DMS 273 (cell line): ENCODE measurements at regions not wholly inside any gene's neighbourhood (a gene's known extent, or its start where the extent isn't known, plus 50 kb on each side); places are given as distances from the start of the nearest gene placed in this dataset.

Experiments
- DNase-seq: peaks from one replicate; lab custom pipeline; 2025; ENCODE audit not compliant: unreplicated experiment; lab: John Stamatoyannopoulos, UW

DNA sequence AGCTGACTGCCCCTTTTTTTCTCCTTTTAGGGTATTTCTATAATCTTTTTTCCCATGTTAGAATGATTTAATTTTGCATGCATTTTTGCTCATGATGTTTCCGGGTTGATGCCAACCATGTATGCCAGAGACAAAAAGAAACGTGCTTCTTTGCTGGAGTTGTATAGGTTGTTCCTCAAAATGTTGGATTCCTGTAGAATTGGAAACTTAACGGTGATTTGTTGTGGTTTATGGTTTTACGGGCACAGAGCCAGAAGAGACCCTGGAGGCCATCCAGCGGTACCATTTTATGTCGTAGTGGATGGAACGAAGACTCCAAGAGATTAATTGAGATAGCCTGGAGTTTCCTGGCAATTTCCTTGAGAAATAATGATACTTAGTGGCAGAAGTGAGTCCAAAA, 481.5 kb upstream of the RGMA start:
- no peak for DNase-seq

DNA sequence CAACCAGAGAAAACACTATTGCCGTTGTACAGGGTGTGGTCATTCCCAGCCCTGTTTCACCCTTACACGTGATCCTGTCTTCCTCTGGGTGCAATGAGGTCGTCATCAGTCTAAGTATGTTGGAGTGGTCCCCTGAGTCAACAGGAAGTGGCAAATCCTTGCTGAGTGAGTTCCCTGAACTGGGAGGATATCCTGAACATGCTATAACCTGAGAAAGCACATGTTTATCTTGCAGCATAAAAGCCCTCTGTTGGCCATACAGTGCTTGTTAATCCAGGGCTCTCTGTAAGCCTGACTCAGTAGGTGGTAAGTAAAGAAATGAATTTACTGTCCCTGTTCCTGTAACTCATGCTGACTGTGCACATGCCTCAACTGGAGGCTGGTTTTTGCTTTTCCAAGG, 477.8 kb upstream of the RGMA start:
- DNase-seq: no peak

DNA sequence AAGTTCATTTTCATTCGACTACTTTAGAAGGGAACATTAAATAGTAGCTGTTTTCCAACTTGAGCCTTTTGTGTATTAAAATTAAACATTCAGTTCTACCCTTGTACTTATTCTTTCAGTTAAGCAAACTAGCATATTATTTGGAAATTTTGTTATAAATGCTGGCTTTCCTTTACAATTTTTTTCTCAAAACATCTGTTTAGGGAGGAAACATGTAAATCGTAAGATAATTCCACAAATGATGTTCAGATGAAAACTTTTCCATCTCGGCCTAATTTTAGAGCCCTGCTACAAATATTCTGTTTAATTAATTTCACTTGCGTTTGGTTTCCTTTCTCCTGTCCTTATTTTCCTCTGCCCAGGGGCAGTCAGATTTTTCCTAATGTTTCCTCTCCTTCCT, 476.2 kb upstream of the RGMA start:
- no peak for DNase-seq

DNA sequence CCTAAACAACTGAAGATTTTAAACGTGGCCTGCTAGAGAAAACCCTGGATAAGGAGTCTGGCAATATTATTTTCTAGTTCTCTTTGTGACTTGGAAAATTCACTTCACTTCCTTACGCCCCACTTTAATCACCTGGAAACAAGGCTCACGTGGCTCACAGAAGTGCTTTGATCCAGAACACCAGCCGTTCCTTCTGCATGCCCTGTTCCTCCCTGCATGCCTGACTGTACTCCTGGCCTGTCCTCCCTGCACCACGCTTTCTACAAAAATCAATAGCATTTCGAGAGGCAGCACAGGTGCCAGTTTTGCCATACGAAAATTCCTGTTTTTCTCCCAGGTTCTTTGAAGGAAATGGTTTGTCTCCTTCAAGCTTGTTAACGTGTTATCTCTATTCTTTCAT, 474.2 kb upstream of the RGMA start:
- no peak for DNase-seq

DNA sequence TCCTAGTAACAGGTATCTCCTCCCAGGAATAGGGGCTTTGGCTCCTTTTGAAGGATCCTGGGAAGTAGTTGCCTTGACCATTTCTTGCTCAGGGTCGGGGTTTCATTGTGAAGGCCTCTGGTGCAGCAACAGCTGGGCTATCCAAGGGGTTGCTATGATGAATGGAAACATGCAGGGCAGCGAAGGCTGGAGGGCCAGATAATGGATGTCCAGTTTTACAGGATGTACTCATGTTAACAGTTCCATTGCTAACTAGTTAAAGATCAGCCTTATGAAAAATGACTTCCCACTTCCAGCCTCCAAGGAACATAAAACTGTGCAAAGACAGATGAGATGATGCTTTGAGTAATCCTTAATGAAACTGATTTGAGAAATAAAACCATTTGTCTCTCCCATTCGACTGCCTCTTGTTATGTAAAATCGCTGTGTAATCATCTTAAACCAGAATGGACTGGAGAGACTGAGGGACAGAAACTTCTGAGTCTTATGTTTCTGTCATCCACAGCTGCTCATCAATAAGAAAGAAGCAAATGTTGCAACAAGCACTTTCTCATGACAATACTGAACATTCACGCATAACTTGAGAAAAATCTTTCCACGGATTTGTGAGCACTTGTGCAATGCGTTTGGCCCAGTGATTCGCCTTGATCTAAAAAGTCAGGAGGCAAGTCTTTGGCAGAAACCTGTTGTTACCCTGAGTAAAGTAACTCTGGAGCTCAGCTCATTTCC, 473.5 kb upstream of the RGMA start:
- no peak for DNase-seq

DNA sequence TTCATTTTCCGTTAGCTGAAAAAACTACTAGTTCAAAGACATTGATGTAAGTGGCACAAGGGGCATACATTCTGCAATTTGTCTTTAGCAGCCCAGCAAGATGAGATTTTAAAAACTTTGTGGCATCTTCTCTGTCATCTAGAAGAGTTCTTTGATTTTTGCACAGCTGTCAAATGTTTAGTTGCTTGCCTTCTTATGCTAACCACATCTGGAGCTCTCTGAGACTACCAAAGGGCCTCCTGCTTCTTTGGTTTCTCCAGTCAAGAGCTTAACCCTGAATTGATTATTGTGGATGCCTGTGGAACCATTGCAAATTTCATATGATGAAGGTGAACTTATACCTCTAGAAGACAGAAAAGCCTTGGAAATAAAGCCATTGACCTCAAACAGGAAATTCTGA, 468.7 kb upstream of the RGMA start:
- DNase-seq: no peak

DNA sequence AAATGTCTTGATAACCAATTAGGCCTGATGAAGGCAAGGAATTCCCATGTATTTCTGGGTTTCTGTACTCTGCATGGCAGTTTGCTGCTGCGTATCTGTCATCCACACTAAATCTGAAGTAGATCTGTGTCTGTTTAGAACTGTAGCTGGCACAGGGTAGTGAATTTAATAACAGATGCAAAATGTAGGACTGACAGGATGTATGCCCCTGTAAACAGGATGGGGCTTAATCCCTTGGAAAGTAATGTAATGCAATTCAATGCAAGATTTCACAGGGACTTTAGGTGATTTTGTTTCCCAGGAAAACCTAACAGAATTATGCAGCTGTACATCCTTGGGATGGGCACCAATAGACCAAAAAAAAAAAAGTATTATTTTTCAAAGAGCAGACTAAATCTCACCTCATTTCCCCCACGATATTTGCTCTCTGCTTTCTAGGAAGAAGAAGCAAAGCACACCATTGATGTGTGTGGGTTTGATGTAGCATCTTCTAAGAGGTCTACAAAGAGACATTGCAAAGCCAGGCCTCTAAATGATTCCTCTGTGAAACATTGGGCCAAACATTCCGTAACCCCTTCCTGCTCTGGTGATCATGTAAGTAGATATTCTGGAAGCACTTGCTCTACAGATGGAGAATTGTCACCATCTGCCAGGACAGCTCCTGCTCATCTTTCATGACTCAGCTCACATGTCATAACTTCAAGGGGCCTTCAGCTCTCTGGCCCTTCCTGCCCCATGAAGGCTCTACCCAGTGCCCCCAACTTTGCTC, 464.3 kb upstream of the RGMA start:
- DNase-seq: no peak

DNA sequence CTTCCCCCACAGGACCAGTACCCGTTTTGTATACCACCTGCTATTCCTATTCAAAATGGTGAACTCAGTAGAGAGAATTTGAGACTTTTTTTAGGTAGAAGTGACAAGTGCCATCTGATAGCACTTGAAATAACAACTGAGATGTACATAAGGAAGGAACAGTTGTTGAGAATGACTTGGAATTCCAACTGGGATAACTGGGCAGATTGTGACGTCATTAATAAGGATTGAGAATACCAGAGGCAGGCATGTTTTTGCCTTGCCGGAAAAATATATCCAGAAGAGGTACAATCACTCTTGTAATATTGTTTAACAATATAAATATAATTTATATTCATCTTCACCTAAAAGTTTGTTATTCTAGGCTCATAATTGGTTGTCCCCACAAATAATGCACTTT, 454.1 kb upstream of the RGMA start:
- DNase-seq: no peak

DNA sequence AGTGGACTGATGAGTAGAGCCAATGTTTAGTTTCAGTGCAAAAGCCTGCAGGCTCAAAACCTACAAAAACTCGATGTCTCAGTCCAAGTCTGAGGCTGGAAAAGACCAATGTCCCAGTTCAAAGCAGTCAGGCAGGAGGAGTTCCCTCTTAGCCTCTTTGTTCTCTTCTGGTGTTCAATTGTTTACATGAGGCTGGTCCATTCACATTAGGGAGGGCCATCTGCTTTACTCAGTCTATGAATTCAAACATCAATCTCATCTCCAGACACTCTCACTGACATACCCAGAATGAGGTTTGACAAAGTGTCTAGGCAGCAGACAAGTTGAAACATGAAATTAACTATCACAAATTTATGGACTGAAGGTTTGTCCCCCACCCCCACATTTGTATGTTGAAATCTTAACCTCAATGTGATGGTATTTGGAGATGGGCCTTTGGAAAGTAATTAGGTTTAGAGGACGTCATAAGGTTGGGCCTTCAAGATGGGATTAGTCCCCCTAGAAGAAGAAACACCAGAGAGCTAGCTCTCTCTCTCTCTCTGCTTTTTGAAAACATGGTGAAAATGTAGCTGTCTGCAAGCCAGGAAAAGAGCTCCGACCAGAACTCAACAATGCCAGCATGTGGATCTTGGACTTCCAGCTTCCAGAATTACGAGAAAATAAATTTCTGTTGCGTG, 438.5 kb upstream of the RGMA start:
- no peak for DNase-seq

DNA sequence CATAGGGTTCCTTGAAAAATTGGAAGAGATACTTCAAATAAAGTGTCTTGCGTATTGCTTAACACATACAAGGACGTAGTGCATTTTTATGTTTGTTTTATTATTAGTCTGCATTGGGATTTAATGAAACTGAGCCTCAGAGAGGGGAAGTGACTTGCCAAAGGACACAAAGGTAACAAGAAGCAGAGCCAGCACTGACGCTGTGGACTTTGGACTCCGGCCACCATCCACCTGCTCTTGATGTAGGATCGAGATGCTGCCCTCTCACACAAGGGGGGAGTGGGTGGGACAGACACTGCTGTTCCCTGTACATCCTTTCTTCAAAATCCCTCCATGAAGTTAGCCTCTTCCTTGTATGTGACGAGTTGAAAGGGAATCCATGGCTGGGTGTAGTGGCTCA, 435.4 kb upstream of the RGMA start:
- DNase-seq: no peak

DNA sequence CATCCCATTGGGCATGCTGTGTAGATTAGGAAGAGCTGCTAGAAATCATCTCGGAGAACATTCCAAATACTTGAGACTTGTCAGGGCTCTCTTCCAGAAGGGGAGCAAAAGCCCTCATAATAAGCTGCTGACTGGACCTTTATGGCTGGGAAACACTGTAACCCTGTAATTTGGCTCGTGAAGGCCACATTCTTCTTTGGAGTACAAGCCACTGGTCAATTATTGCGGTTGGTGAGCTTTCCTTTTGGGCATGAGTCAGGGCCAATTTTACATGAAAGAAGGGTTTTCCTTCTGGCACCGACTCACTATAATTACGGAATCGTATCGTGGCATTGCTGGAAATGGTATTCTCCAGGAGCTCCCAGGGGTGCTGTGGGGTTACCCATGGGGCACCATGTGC, 434.5 kb upstream of the RGMA start:
- DNase-seq: no peak

DNA sequence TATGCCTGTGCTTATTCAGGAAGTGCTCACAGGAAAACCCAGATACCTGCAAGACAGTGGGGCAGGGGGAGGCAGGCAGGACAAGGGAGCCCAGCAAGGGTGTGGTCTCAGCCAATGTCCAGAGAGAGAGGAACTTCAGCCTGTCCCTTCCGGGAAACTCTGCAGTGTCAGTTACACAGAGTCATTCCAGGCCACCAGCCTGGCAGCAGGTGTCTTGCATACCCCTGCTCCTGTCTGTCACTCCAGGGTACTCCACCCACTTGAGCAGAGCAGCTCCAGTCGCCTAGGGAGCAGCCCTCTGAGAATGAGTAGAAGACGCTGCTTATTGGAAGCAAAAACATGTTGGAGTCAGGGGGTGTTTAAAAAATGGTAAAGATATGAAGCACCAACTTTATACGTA, 431.2 kb upstream of the RGMA start:
- DNase-seq: no peak

DNA sequence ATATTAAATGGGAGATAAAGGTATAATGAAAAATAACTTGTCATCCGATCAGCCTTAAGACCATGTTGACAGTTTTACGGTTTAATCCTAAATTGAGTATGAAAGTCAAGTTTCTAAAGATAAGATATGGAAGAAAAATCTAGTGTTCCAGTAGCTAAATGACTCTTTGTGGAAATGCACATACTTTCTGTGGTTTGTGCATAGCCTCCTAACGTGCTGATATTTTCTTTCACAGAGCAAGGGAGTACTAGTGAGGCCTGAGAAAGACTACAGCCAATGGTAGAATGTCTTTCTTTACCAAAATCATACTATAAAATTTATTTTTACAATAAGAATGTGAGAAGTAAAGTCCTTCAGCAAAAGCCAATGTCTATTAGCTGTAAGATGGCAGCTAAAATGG, 430.6 kb upstream of the RGMA start:
- no peak for DNase-seq

DNA sequence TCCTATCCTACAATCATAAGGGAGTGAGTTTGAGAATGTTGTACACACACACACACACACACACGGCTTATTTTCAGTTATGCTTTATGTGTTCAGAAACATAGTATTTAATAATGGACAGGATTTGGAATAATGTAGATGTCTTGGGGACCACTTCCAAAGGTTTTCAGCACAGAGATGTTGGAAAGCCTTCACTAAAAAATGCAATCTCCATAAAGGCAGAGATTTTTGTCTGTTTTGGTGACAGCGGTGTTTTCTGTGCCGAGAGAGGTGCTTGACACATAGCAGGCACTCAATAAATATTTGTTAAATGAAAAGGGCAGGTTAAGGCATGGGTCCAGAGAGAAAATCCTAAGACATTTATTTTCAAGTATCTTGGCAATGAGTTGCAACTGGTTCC, 428.2 kb upstream of the RGMA start:
- DNase-seq: no peak

DNA sequence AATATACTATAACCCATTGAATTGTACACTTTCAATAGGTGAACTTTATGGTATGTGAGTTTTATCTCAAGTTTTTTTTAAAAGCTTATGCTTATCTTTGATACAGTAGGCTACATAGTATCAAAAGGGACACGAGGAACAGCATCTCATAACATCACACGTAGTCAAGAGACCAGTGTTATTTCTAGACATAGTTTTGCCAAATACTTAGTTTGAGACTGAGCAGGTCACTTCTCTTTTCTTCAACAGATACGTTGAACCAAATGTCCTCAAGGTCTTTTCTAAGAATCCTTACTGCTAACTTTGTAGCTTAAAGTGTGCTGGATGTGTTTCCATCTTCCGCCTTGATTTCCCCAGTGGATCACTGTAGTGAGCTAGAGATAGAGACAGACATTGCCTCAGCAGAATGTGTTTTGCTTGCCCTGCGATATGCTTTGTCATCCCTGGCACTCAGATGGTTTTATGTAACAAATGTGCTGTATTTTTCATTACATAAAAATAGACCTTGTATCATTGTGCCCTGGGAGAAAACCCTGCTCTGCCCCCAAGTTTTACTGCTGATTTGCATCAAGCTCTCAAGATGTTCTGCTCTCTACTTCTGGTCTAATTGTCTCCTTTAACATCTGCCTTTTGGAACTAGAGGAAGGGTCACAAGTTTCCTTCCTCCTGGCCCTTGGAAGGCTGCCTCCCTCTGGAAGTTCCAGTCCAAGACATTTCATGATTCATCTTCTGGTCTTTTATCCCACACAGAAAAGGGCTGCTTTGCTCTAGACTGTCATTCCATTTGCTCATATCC, 426.4 kb upstream of the RGMA start:
- DNase-seq: no peak

DNA sequence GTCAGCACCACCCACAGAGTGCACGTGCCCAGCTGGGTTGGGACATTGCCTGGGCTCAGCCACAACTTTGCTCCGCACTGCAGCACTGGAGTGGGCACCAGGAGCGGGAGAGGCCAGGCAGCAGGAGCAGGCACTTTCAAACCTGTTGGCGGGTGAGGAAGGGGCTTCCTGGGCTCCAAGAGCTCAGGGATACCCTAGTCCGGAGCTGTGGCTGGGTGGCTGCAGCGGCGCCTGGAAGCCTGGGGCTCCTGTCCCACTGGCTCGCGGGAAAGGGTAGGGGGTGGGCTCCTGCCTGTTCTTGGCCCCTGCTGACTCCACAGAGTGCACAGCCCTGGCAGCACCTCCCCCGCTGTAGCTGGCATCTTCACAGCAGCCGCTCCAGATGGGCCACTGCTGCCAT, 417.6 kb upstream of the RGMA start:
- DNase-seq: no peak

DNA sequence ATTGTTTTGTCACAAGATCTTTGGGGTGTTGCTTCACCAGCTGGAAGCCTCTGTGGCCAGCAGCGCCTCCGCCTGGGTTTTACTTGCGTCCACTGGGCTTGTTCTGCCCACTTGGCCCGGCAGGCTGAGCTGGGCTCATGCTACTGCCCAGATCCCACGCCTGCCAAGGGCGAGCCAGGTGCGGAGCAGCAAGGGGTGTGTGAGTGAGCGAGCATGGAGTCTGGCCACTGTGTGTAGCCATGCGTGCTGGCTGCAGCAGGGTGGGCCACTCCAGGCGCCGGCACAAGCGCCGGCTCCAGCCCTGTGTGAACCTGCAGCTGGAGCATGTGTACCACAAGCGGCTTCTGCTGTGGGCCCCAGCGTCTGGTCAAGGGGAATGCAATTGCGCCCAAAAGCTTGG, 416.5 kb upstream of the RGMA start:
- no peak for DNase-seq

DNA sequence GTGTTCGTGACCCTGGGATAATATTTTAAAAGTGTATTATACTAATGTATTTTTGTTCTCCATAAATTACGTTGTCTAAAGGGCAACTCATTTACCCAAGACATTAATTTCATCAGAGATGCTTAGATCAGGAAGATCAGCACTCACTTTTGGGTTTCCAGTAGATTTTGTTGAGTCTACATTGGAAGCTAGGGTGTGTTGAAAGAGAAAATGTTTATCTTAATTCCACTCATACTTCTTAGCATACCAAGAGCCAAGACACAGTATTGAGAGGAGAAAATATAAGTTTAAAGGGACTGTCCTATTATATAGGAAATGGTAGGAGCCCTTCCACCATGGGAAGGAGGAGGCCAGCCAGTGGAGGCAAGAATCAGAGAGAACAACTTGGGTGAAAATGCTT, 412.9 kb upstream of the RGMA start:
- no peak for DNase-seq

DNA sequence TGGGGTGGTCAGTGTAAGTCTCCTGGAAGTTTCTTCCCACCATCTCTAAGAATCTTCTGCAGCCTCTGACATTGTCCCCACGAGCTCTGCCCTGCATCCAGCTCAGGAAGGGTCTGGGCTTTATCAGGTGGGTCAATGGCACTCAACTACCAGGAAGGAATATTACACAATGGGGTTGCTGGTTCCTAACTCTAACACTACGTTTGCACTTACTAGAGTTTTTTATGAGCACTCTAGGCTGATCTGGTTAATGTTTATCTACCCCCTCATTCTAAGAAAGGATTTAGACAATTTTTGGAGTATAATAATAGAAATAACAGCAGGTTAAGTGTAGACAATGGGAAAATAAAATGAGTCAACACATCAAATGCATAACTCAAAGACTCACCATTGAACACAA, 411.1 kb upstream of the RGMA start:
- no peak for DNase-seq

DNA sequence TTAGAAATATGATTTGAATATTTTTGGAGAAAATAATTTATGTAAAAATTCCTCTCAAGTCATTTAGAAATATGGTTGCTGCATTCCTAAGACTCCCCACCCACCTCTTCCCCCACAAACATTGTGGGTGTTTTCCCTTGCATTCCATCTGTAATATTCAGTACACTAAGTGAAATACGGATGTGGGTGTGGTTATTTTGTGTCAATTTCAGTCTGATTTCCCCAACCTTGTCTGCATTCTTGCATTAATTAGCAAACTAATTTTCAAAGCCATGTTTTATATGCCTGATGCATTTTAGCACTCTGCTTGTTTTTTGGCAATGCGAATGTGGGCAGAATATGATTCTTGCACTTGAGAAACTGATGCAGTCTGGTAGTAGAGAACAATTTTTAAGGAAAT, 408.3 kb upstream of the RGMA start:
- DNase-seq: no peak

DNA sequence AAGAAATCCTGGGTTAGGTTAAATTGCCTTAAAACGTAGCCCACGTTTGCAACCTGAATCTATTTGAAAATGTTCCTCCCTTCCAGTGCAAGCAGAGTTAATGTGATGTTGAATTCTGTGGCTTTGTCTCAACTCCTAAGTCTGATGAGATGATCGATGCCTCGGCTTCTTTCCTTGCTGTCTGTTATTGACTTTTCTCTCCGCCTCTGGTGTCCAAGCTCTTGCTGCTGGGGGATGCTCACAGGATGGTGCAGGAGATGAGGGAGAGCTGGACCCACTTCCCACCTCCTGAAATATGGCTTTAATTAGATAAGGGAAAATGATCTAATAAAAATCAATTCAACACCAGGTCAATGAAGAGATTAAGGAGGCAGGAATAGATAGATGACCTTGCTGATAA, 407.9 kb upstream of the RGMA start:
- no peak for DNase-seq
